SIG-M5 treated with dmso at 0.1 percent for 504 hours (cell line): ENCODE measurements at regions not wholly inside any gene's neighbourhood (a gene's known extent, or its start where the extent isn't known, plus 50 kb on each side); places are given as distances from the start of the nearest gene placed in this dataset.

Experiments used
- DNase-seq: peaks from one replicate; lab custom pipeline; 2025; ENCODE audit not compliant: unreplicated experiment; lab: John Stamatoyannopoulos, UW

DNA sequence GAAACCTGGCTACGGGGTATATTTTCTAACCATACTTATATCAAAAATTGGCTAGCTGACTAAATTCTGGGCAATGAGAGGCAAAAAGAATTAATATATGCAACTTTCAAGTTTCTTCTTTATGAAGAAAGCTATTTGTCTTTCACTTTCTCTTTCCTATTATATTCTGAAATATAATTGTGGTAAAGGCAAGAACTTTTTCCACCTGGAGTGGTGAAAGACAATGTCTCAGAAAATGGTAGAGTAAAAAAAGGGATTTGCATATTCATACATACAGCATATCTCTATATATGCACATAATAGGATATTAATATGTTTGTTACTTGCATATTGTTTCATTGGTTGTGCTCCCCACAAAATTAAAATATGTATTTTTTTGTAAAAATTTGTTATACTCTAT lies 793.8 kb downstream of the PLA2G4A start:
- no peak for DNase-seq

DNA sequence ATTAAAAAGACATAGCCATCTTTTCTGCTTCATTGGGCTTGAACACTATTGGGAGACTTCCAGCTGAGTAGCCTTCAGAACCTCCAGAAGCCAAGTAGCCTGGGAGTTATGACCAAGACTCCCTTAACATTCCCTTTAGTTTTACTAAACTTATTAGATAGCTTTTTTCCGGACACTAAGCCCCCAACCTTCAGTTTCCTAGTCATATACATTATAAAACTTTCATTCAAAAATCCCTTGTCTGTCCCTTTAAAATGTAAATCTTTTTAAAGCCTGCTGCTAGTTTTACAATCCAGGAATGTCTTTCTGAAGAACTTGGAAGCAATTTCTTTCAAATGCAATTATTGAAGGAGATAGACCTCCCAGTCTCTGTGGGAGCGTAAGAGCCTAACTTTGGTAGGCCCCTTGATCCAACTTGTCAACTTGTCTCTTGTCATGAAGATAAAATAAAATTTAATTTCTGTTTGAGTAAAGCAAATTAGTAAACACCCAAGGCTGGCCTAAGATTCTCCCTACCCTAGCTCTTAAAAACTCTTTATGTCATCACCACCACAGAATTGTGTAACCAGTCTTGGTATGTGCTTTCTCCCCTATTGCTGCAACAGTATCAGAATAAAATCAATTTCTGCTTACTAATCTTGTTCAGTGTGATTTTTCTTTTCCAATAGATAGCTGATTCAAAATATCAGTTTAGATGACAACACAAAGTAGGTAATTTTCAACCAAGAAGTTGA lies 796.2 kb downstream of the PLA2G4A start:
- peak; percentile 88 for DNase-seq

GRCh38 chr1:187626056-187626455 lies 797.3 kb downstream of the PLA2G4A start:
- DNase-seq = no peak

- no peak for DNase-seq
Observed at GRCh38 chr1:187627516-187627915, 798.8 kb downstream of the PLA2G4A start.

DNA sequence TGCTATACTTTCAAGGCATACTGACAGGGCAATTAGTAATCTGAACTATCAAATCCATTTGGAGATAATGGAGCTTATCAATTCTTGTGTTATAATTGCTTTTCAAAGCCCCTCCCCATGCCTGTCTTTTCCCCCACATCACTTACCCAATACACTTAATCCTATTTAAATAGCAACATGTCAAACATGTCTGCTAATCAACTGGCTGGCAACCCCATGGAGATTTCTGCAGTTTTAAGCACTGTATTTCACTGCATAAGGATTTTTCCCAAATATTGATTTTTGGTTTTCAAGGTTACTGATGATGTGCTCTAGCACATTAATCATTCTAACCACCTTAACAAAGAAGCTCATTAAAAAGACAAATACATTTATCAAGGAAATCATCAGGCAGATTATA lies 800.3 kb downstream of the PLA2G4A start:
- DNase-seq = no peak

GRCh38 chr1:187630653-187631380 lies 802.1 kb downstream of the PLA2G4A start:
- no peak for DNase-seq

GRCh38 chr1:187631381-187631675 lies 802.6 kb downstream of the PLA2G4A start:
- no peak for DNase-seq

- DNase-seq = no peak
Observed at GRCh38 chr1:187631984-187632383, 803.2 kb downstream of the PLA2G4A start.

- DNase-seq = peak; percentile 92
Observed at GRCh38 chr1:187634940-187635339, 806.2 kb downstream of the PLA2G4A start.

DNA sequence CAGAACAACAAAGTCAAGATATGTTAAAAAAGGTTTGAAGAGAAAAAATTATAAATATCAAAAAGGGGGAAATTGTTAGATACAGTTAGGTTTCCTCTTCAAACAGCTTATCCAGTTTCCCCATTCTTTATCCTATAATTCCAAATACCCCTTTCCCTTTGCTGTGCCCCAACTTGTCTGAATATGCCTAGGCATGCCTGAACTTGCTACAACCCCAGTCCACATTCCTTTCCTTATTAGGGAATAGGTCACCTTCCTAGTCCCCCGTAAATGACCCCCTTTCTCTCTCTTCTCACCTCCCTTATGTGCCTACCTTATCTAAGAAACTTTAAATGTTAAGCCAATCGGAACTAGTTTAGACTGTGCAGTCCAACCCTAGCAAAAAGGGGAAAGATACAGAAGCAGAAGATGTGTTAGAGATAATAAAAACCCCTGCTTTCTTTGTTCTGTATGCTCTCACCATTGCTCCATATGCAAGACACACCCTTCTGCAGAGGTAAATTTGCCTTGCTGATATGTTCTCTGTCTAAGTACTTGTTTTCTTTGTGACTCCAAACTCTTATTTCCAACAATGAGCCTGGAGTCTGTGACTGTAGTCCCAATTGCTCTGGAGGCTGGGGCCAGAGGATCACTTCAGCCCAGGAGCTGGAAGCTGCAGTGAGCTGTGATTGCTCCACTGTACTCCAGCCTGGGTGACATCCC lies 810.1 kb downstream of the PLA2G4A start:
- no peak for DNase-seq

- no peak for DNase-seq
Observed at GRCh38 chr1:187641015-187641414, 812.3 kb downstream of the PLA2G4A start.

DNA sequence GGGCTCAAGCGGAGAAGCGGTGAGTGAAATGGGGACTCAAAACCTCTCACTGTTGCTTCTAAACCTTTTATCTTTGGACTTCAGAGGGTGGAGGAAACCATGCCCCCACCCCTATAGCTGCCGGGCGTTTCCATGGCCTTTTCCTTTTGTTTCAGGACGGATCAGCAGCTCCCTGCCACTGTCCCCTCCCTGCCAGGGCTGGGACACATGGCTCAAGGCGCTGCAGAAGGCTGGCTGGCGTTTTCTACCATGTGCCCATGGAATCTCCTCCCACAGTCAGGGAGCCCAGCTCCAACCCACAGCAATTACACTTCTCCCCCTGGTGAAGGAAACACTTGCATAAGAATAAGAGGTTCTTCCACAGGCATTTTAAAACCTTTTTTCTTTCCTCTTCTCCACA lies 812.7 kb downstream of the PLA2G4A start:
- no peak for DNase-seq

DNA sequence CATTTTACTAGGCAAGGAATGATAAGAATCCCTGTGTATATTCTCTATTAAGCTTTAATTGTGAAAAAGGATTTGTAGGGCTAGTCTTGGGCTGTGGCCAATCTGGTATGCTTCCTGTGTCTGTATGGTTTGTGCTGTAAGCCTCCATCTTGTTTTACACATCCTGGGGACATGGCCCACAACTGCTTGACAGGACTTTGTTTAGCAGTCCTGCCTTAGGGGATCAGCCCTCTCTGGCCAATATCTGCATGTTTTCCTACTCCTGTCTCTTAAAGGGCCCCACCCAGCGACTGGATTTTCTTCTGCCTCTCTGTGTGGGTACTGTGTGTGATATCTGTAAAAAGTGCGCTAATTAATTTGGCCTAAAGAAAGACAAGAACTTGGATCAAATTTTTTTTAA lies 813.2 kb downstream of the PLA2G4A start:
- DNase-seq = no peak

GRCh38 chr1:187645651-187646050 lies 816.9 kb downstream of the PLA2G4A start:
- no peak for DNase-seq

DNA sequence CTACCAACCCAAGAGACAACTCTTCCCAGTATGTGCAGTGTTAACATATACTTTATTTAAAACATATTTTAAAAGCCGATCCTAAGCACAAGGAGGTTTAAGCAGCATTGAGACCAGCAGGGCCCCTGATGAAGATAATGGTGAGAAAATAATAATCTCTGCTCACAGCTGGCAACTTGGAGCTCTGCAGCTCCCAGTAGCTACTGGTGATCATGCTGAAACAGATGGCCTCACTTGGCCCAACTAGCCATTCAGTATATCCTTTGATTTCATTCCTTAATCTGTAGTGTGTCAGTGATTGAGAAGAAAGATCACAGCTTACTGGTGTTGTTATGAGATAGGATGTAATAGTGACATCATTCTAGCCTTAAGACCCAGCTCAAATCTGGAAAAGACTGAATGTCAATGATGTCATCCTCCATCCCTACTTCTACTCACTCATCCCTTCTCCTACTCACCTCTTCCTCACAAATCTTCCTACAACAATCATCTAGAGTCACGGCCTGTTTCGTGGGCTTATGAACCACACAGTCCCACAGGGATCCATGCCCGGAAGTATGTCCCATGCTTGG lies 817.9 kb downstream of the PLA2G4A start:
- DNase-seq = no peak

DNA sequence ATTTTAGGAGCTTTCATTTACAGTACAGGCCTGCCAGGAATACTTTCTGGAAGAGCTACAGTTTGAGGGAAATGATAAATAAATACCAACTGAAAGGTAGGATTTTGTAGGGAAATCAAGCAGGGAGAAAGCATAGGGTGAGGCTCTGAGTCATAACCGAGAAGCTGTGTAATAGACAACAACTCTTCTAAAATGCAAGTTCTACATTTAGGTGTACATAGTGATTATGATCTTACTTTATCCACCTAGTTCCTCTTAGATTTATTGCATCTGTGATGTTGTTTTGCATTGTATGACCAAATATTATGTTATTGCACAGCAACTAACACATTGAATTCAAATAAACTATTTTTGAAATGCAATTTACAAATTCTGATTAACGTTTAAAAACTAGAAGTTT lies 819.3 kb downstream of the PLA2G4A start:
- no peak for DNase-seq

DNA sequence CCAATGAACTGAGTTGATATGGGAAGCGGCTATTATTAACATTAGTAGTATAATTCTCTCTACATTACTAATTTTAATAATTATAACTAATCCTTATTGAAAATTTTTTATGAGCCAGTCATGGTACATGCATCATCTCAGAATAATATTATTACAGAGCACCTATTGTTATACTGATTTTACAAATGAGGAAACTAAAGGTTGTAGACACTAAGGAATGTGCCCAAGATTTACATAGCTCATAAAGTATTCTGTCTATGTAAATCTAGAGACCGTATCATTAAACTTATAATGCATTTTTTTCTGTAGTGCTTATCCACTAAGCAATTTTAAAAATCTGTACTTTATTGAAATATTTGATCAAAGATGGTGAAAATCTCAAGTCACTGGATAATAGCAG lies 825.9 kb downstream of the PLA2G4A start:
- DNase-seq = no peak

- DNase-seq = no peak
Observed at GRCh38 chr1:187655104-187655503, 826.4 kb downstream of the PLA2G4A start.

DNA sequence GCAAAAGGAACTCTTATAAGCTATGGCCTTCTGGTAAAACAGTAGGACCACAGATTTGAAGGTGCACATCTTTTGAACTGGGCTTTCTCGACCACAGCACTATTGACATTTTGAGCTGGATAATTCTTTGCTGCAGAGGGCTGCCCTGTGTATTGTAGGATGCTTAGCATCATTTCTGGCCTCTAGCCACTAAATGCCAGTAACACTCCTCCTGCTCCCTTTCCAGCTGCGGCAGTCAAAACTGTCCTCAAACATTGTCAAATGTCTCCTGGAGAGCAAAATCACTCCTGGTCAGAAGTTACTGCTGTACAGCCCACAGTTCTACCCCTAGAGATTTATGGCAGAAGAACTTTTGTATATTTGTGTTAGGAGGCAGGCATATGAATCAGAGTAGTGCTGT lies 836.7 kb downstream of the PLA2G4A start:
- DNase-seq = no peak

DNA sequence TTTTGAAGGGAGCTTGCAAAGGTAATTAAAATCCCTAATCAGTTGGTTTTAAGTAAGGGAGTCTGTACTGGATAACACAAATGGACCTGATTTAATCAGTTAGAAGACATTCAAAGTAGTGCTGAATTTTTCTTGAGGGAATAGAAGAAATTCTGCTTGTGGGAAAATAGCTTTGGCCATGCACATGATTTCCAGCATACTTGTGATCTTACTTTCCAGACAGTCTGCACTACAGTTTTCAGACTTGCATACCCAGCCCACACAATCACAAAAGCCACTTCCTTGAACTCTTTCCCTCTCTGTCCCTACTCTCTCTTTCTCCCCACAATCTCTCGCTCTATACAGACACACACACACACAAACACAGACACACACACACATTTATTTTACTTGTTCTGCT lies 852.1 kb downstream of the PLA2G4A start:
- DNase-seq = no peak

DNA sequence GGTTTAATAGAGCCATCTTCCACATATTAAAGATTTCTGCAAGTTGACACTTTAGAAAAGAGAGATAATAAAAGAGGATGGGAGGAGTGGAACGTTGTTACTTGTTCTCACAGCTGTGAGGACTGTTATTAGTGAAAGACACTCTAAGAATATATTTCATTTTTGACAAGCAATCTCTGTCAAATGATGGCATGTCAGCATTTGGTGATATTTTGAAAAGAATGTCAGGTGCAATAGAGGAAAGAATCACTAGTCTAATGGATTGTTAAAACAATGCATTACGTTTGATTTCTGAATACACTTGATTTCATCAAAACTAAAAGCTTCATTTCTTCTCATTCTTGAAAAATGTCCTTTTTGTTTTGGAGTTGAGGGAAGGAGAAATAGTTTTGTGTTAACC lies 853.4 kb downstream of the PLA2G4A start:
- DNase-seq = no peak

GRCh38 chr1:187685333-187685732 lies 856.6 kb downstream of the PLA2G4A start:
- peak; percentile 34 for DNase-seq
